KMS-11 (cell line): ENCODE measurements at regions not wholly inside any gene's neighbourhood (a gene's known extent, or its start where the extent isn't known, plus 50 kb on each side); places are given as distances from the start of the nearest gene placed in this dataset.

Source experiments
- H2AFZ ChIP-seq: fragments of 200-600 bp; sonication (generic); 2 replicates; pipeline ENCODE4 v1.6.1; 2016; ENCODE audit warnings: antibody characterized with exemption, mixed run types, low read depth
- H3K27ac ChIP-seq: fragments of 200-600 bp; sonication (generic); 2 replicates; pipeline ENCODE4 v1.6.1; 2016; ENCODE audit warnings: mild to moderate bottlenecking, mixed run types
- H3K27me3 ChIP-seq: fragments of 200-600 bp; sonication (generic); 2 replicates; pipeline ENCODE4 v1.6.1; 2017; ENCODE audit warnings: mild to moderate bottlenecking, low read depth, mixed run types, moderate library complexity; ENCODE audit not compliant: insufficient read depth
- H3K36me3 ChIP-seq: fragments of 200-600 bp; sonication (generic); 2 replicates; pipeline ENCODE4 v1.6.1; 2017; ENCODE audit warnings: mild to moderate bottlenecking, mixed run types; ENCODE audit not compliant: insufficient read depth
- H3K4me1 ChIP-seq: fragments of 200-600 bp; sonication (generic); 2 replicates; pipeline ENCODE4 v1.6.1; 2016; ENCODE audit warnings: mild to moderate bottlenecking, low read depth, mixed run types; ENCODE audit not compliant: poor library complexity, severe bottlenecking
- H3K4me2 ChIP-seq: fragments of 200-600 bp; sonication (generic); 2 replicates; pipeline ENCODE4 v1.7.0; 2016; ENCODE audit warnings: mild to moderate bottlenecking, mixed run types
- H3K4me3 ChIP-seq: fragments of 200-600 bp; sonication (generic); IDR thresholded peaks from 2 replicates; pipeline ENCODE4 v1.6.1; 2017; ENCODE audit warnings: low read depth, low read length, mixed read lengths; ENCODE audit not compliant: insufficient read depth
- H3K79me2 ChIP-seq: fragments of 200-600 bp; sonication (generic); 2 replicates; pipeline ENCODE4 v1.6.1; 2016; ENCODE audit warnings: low read depth, mixed run types; ENCODE audit not compliant: insufficient read depth
- H3K9ac ChIP-seq: fragments of 200-600 bp; sonication (generic); 2 replicates; pipeline ENCODE4 v1.6.1; 2016; ENCODE audit warnings: mild to moderate bottlenecking, mixed run types
- H4K20me1 ChIP-seq: fragments of 200-600 bp; sonication (generic); 2 replicates; pipeline ENCODE4 v1.6.1; 2016; ENCODE audit warnings: mild to moderate bottlenecking, mixed run types; ENCODE audit not compliant: insufficient read depth
- CTCF ChIP-seq: fragments of 200-600 bp; sonication (generic); conservative IDR thresholded peaks from 2 replicates; pipeline ENCODE4 v1.6.1; 2017; ENCODE audit warnings: low read depth, mild to moderate bottlenecking, antibody characterized with exemption, low read length, moderate library complexity, mixed read lengths

DNA sequence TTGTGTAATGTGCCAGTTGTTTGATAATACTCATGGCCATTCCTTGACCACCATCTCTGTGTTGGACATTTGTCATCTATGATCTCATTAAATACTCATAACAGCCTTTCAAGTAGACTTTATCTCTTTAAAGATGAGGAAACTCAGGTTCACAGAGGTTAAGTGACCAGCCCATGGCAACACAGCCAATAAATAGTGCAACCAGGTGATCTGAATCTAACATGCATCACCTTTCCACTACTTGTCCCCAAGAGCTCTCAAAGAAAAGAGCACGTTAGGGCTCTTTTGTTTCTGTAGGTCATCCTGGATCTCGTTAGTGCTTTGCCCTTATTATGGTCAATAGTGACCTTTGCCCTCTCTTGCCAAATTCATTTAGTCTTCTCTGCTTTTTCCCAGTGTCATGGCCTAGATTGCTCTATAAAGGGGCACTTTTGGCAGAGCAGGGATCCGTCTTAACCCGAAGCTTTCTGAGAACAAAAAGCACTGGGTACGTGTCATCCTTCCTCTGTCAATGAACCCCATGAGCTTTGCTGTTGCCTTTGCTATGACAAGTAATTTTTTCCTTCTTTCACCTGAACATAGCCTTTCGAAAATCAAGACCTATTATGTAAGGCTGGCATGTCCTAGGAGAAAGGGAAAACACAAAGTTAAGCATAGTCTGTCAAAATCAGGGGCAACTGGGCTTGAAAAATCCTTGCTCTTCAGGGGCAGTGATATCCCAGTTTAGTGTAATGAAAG, 88.0 kb upstream of the PLXNA2 start:
- H3K27me3 ChIP-seq, result no peaks in the 10 kb centered on the region
- H3K27ac ChIP-seq, result no peak overlapping the region
- no peaks in the 10 kb centered on the region for H4K20me1 ChIP-seq
- no peak for TF ChIP-seq CTCF
- H3K79me2 ChIP-seq, result no peaks in the 10 kb centered on the region
- no peak overlapping the region for H3K4me2 ChIP-seq
- H3K36me3 ChIP-seq, result no peaks in the 10 kb centered on the region
- H3K9ac ChIP-seq, result no peak overlapping the region
- no peak overlapping the region for H3K4me3 ChIP-seq
- no peak overlapping the region for H2AFZ ChIP-seq
- H3K4me1 ChIP-seq, result no peaks in the 10 kb centered on the region

GRCh38 chr1:208332774-208333126, 88.6 kb upstream of the PLXNA2 start:
- H3K36me3 ChIP-seq, result no peaks in the 10 kb centered on the region
- no peak for TF ChIP-seq CTCF
- H3K4me2 ChIP-seq, result no peak overlapping the region

DNA sequence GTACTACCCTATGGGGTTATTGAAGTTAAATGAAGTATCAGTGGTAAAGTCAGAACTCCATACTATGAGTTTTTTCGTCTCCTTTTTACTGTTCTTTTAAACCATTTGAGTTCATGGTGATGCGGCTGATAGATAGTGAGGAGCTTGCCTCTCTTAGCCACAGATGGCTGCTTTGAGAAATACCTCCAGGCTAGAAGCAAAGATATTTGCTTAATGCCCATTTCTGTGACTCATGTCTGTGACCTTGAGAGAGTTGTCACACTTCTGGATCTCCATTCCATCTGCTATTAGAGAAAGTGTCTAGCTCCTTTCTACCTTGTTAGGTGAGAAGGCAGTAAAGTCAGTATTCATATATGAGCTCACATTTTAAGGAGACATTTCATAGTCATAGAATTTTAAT, 89.5 kb upstream of the PLXNA2 start:
- Histone ChIP-seq H3K4me2 (no peak overlapping the region), H3K79me2 (no peaks in the 10 kb centered on the region)
- TF ChIP-seq CTCF, result no peak

More at GRCh38 chr1:208332774-208333126, 88.6 kb upstream of the PLXNA2 start:
- H3K79me2 ChIP-seq, result no peaks in the 10 kb centered on the region
- no peak overlapping the region for H3K9ac ChIP-seq
- no peak overlapping the region for H2AFZ ChIP-seq
- no peak overlapping the region for H3K27ac ChIP-seq
- no peaks in the 10 kb centered on the region for H3K4me1 ChIP-seq
- no peaks in the 10 kb centered on the region for H3K27me3 ChIP-seq
- H4K20me1 ChIP-seq, result no peaks in the 10 kb centered on the region
- H3K4me3 ChIP-seq, result no peak overlapping the region

GRCh38 chr1:208335371-208336136, 91.4 kb upstream of the PLXNA2 start:
- H3K4me3 ChIP-seq, result no peak overlapping the region

More for the DNA sequence above, 89.5 kb upstream of the PLXNA2 start:
- Histone ChIP-seq H3K36me3 (no peaks in the 10 kb centered on the region), H3K4me3 (no peak overlapping the region), H3K4me1 (no peaks in the 10 kb centered on the region), H3K27ac (no peak overlapping the region), H2AFZ (no peak overlapping the region), H3K27me3 (no peaks in the 10 kb centered on the region), H3K9ac (no peak overlapping the region), H4K20me1 (no peaks in the 10 kb centered on the region)

More at GRCh38 chr1:208335371-208336136, 91.4 kb upstream of the PLXNA2 start:
- TF ChIP-seq CTCF, result no peak
- no peak overlapping the region for H3K4me2 ChIP-seq
- H2AFZ ChIP-seq, result no peak overlapping the region
- no peak overlapping the region for H3K27ac ChIP-seq
- H3K9ac ChIP-seq, result no peak overlapping the region
- H3K27me3 ChIP-seq, result no peaks in the 10 kb centered on the region
- H3K36me3 ChIP-seq, result no peaks in the 10 kb centered on the region
- no peaks in the 10 kb centered on the region for H3K79me2 ChIP-seq
- no peaks in the 10 kb centered on the region for H4K20me1 ChIP-seq
- H3K4me1 ChIP-seq, result no peaks in the 10 kb centered on the region
